HG02678 (cell line): ENCODE measurements at regions not wholly inside any gene's neighbourhood (a gene's known extent, or its start where the extent isn't known, plus 50 kb on each side); places are given as distances from the start of the nearest gene placed in this dataset.
"Not testable (repeated sequence)": the region's sequence is repeated elsewhere in the genome, so short reads cannot be mapped to it uniquely, and the experiment has no call there.

Experiments
- ATAC-seq: cut with Tn5 transposase; IDR thresholded peaks from one replicate; pipeline ENCODE4 v1.9.1; 2021; ENCODE audit warnings: mild to moderate bottlenecking, moderate library complexity; ENCODE audit not compliant: unreplicated experiment

GRCh38 chr4:170736710-170737109 is 647.0 kb upstream of the AADAT start:
- ATAC-seq = no peak

DNA sequence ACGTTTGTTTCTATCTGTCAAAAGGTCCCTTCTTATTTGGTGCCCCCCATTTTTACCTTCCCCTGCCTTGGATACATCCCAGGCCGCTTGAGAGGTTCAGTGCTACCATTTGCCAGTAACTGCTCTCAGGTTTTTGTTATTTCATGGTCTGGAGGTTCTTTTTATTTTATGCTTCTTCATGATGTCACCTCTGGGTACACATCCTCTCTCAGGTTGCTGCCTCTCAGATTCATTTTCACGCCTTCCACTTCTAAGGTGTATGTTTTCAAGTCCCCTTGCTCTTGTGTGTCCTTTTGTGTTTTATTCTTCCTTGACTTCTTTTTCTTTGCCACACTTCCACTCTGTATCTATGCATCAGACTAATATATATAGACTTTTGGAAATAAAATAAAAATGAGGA is 640.1 kb upstream of the AADAT start:
- ATAC-seq = no peak

GRCh38 chr4:170729236-170729635 is 639.5 kb upstream of the AADAT start:
- ATAC-seq = no peak

GRCh38 chr4:170724191-170724590 is 634.4 kb upstream of the AADAT start:
- no peak for ATAC-seq

DNA sequence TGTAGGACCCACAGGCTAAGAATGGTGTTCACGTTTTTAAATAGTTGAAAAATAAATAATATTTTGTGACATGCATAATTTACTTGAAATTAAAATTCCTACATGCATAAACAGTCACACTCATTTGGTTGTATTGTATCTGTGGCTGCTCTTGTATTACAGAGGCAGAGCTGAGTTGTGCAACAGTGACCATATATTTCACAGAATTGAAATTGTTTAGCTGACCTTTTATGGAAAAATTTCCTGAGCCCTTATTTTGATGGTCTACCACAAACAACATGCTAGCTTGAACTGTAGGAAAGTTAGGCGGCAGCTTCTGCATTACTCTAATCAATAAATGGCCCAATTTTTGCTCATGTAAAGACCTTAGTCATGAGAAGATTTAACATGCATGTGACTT is 633.4 kb upstream of the AADAT start:
- ATAC-seq = no peak

DNA sequence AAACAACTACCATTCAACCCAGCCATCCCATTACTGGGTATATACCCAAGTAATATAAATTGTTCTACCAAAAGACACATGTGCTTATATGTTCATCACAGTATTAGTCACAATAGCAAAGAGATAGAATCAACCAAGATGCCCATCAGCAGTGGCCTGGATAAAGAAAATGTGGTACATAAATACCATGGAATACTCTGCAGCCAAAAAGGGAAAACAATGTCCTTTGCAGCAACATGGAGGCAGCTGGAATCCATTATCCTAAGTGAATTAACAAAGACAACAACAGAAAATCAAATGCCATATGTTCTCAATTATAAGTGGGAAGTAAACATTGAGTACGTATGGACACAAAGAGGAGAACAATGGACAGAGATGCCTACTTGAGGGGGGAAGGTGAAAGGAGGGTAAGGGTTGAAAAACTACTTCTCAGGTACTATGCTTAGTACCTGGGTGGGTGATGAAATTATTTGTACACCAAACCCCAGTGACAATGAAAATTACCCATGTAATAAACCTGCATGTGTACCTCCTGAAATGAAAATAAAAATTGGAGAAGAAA is 632.1 kb upstream of the AADAT start:
- ATAC-seq = no peak

GRCh38 chr4:170716868-170717267 is 627.1 kb upstream of the AADAT start:
- ATAC-seq = no peak

- no peak for ATAC-seq
These were observed 616.2 kb upstream of the AADAT start for GRCh38 chr4:170705907-170706306.

GRCh38 chr4:170700064-170700463 is 610.3 kb upstream of the AADAT start:
- ATAC-seq = no peak

DNA sequence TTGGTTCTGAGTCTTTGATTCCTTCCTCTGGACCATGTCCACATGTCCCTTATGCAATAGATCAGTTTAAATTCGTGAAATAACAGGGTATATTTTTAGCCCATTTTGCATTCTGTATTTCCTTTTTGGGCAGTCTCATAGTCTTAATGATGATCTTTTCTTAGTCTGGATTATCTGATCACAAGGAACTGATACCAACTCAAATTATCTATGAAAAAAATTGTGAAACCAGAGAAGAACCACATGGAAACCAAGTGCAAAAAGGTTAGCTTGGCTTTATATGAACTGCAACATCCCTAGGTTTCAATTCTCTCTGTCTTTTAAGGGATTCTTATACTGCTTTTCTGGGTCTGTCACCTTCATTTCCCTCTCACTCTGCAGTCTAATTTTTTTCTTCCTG is 608.6 kb upstream of the AADAT start:
- no peak for ATAC-seq

GRCh38 chr4:170697845-170698244 is 608.1 kb upstream of the AADAT start:
- ATAC-seq = no peak

DNA sequence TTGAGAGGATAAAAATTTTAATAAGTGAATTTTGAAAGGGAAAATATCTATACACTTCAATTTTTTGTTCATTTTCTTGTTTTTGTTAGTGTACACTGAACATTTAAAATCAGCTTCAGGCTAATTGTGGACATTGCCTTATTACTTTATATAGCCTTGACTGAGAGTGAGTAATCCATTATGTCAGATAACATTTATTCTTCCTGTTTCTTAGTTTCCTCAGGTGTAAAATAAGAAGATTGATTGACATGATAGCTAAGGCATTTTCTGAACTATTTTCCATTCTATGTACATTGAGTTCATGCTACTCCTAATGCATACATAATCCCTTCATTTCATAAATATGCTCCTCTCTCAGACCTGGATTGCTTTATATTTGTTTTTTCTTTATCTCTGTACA is 607.3 kb upstream of the AADAT start:
- ATAC-seq = no peak

DNA sequence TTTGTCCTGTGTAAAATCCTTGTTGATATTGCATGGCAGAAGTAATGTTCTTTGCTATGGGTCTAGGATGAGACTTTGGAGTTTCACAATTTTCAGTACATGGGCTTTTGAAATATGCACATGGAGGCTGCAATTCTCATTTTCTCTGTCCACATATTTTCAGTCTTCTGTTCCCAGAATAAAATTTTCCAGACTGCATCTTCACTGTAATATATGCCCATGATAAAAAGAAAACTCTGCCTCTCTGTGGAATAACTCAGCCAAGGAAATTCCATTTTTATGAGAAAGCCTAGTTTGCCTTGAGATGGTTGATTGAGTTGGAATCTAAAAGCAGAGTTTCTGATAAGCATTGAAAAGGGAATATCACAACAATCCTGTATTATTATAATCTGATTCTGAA is 601.4 kb upstream of the AADAT start:
- no peak for ATAC-seq

DNA sequence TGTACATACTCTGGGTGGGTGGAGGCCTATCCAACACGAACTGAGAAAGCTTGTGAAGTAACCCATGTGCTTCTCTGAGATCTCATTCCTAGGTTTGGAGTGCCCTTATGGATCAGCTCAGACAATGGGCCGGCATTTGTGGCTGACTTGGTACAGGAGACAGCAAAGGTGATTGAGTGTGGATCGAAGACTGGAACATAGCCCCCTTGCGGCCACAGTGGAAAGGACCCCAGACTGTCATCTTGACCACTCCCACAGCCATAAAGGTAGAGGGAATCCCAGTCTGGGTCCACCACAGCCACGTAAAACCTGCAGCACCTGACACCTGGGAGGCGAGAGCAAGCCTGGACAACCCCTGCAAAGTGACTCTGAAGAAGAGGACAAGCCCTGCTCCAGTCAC is 598.0 kb upstream of the AADAT start:
- ATAC-seq = no peak

- not testable (repeated sequence) for ATAC-seq
These were observed 595.9 kb upstream of the AADAT start for GRCh38 chr4:170685701-170686100.

DNA sequence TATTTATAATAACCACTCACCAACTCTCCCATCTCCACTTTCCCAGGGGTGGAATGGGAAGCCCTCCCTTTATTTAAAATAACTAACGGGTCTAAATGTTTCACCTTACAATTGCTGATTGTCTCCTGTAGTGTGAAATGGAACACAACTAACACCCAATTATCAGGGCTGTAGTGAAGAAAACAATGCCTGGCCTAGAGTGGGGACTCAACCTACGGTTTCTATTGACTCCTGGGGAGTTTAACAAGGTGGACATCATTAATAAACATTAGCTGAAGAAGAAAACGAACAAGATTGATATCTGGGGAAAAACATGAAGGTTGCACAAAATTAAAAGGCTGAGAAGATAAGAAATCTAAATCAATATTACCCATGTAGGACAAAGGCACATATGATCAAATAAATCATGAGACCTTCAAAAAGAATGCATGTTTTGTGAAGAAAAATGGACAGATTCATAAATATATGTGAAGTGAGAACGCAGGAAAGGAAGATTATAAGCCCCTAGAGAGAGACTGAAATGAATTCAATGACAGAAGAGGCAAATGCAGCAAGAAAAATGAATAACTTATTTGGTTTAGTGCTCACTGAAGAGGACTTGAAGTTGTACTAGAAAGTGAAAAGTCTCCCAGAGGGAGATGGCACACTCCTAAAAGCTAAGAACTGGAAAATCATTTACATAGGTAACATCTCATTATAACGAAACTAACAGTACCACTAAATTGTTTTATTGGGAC is 593.0 kb upstream of the AADAT start:
- no peak for ATAC-seq

- ATAC-seq = not testable (repeated sequence)
These were observed 592.3 kb upstream of the AADAT start for GRCh38 chr4:170682087-170682486.

- peak; percentile 44 for ATAC-seq
These were observed 586.0 kb upstream of the AADAT start for GRCh38 chr4:170675568-170676262.

DNA sequence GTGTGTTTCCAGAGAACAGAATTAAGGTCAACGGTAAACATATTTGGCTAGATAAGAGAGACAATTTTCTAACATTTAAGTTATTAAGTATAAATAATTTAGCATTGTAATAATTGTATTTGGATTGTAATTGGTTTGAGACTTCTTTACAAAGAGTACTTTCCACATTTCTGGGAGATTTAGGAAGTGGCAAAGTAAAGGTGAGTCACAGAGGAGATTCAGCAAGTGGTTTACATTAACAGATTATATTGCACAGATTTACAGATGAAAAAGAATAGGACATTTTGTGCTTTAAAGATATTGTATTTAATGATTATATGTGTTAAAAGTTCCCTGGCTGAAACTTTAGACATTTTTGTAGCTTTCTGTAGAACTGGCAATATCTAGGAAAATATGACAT is 584.4 kb upstream of the AADAT start:
- ATAC-seq = no peak

- ATAC-seq = no peak
These were observed 582.7 kb upstream of the AADAT start for GRCh38 chr4:170672381-170672965.

GRCh38 chr4:170671171-170671570 is 581.4 kb upstream of the AADAT start:
- no peak for ATAC-seq

- no peak for ATAC-seq
These were observed 578.1 kb upstream of the AADAT start for GRCh38 chr4:170667814-170668213.
